ENCODE measurements at regions not wholly inside any gene's neighbourhood (a gene's known extent, or its start where the extent isn't known, plus 50 kb on each side); places are given as distances from the start of the nearest gene placed in this dataset.

GRCh38 chr16:13634253-13634652 is 285.7 kb upstream of the ERCC4 start:
- Histone ChIP-seq H3K4me2 (no peak overlapping the region), H3K4me3 (ENCODE audit: low read depth in 2 of 2, low read length in 1 of 2) (no peak overlapping the region), H3K27me3 (ENCODE audit: insufficient read depth) (no peaks in the 10 kb centered on the region), H3K79me2 (ENCODE audit: insufficient read depth) (no peaks in the 10 kb centered on the region), H3F3A (replicated peaks; ENCODE audit: insufficient read depth) (no peaks in the 10 kb centered on the region), H3K9me3 (no peaks in the 10 kb centered on the region), H2AFZ (ENCODE audit: low read depth) (no peak overlapping the region), H3K9me2 (no peaks in the 10 kb centered on the region), H3K4me1 (ENCODE audit: control insufficient read depth in 1 of 2, insufficient read depth in 2 of 2, low read depth in 1 of 2, low read length in 1 of 2) (no peaks in the 10 kb centered on the region), H4K20me1 (ENCODE audit: insufficient read depth) (no peaks in the 10 kb centered on the region), H3K9ac (no peak overlapping the region), H3K36me3 (replicated peaks in 1 of 2; ENCODE audit: control insufficient read depth in 1 of 2, insufficient read depth in 2 of 2, low read length in 1 of 2) (no peaks in the 10 kb centered on the region), H3K27ac (ENCODE audit: low read depth in 2 of 2, low read length in 1 of 2) (no peak overlapping the region)
- TF ChIP-seq JUND (IDR thresholded peaks at IDR 0.05) (no peak), SIN3A (IDR thresholded peaks at IDR 0.05; ENCODE audit: borderline replicate concordance, low read depth, low read length) (no peak), FOSL2 (IDR thresholded peaks at IDR 0.05; ENCODE audit: borderline replicate concordance, low read depth) (no peak), ZBTB33 (IDR thresholded peaks at IDR 0.05; ENCODE audit: borderline replicate concordance, low read depth) (no peak), CHD2 (IDR thresholded peaks at IDR 0.05; ENCODE audit: low read length, partially characterized antibody) (no peak), YY1 (IDR thresholded peaks at IDR 0.05; ENCODE audit: low read depth) (no peak), RCOR1 (IDR thresholded peaks at IDR 0.05; ENCODE audit: low read length) (no peak), GABPA (IDR thresholded peaks at IDR 0.05; ENCODE audit: low read depth) (no peak), EP300 (IDR thresholded peaks at IDR 0.05; ENCODE audit: borderline replicate concordance in 1 of 2, low read depth in 1 of 2, low read length in 1 of 2) (no peak), FOXJ3 (CRISPR knock-in tag; IDR thresholded peaks at IDR 0.05) (no peak)
- 58% methylated on average over 1 of the region's 1 CpG for WGBS (ENCODE audit: low lambda C conversion rate)
- POLR2A ChIA-PET, result no interaction called here
- CTCF ChIA-PET, result no interaction called here
- no peak for DNase-seq

GRCh38 chr16:13634959-13635358 is 285.0 kb upstream of the ERCC4 start:
- TF ChIP-seq TAF1 (IDR thresholded peaks at IDR 0.05; ENCODE audit: borderline replicate concordance, low read depth, low read length), result no peak
- no peak for TF ChIP-seq FOSL2 (IDR thresholded peaks at IDR 0.05; ENCODE audit: borderline replicate concordance, low read depth)
- no peak for TF ChIP-seq RFX5 (IDR thresholded peaks at IDR 0.05; ENCODE audit: low read length)
- TF ChIP-seq TEAD4 (IDR thresholded peaks at IDR 0.05; ENCODE audit: borderline replicate concordance, insufficient read depth), result no peak
- no peak for TF ChIP-seq MAX (IDR thresholded peaks at IDR 0.05; ENCODE audit: low read depth)
- TF ChIP-seq GABPA (IDR thresholded peaks at IDR 0.05; ENCODE audit: low read depth), result no peak
- no peak for TF ChIP-seq MEF2A (IDR thresholded peaks at IDR 0.05; ENCODE audit: borderline replicate concordance, low read depth)
- TF ChIP-seq GATA2 (CRISPR knock-in tag; IDR thresholded peaks at IDR 0.05), result no peak
- no peak for TF ChIP-seq EZH2phosphoT487 (IDR thresholded peaks at IDR 0.05; ENCODE audit: borderline replicate concordance, low read depth)
- TF ChIP-seq USF1 (IDR thresholded peaks at IDR 0.05; ENCODE audit: borderline replicate concordance, low read depth), result no peak
- H4K20me1 ChIP-seq (ENCODE audit: insufficient read depth), result no peaks in the 10 kb centered on the region
- no peaks in the 10 kb centered on the region for H3K4me1 ChIP-seq (ENCODE audit: control insufficient read depth in 1 of 2, insufficient read depth in 2 of 2, low read depth in 1 of 2, low read length in 1 of 2)
- no peaks in the 10 kb centered on the region for H3K27me3 ChIP-seq (ENCODE audit: insufficient read depth)
- H3K36me3 ChIP-seq (replicated peaks in 1 of 2; ENCODE audit: control insufficient read depth in 1 of 2, insufficient read depth in 2 of 2, low read length in 1 of 2), result no peaks in the 10 kb centered on the region
- whole genome bisulfite sequencing (ENCODE audit: low lambda C conversion rate), result 4% methylated on average over 6 of the region's 6 CpGs
- no peak overlapping the region for H3K9ac ChIP-seq
- no peaks in the 10 kb centered on the region for H3K9me2 ChIP-seq
- no peak overlapping the region for H3K4me2 ChIP-seq
- H3K9me3 ChIP-seq, result no peaks in the 10 kb centered on the region
- H3F3A ChIP-seq (replicated peaks; ENCODE audit: insufficient read depth), result no peaks in the 10 kb centered on the region
- ChIA-PET CTCF (no interaction called here), POLR2A (no interaction called here)
- H3K27ac ChIP-seq (ENCODE audit: low read depth in 2 of 2, low read length in 1 of 2), result no peak overlapping the region
- no peak overlapping the region for H2AFZ ChIP-seq (ENCODE audit: low read depth)
- H3K4me3 ChIP-seq (ENCODE audit: low read depth in 2 of 2, low read length in 1 of 2), result no peak overlapping the region
- no peak for DNase-seq
- H3K79me2 ChIP-seq (ENCODE audit: insufficient read depth), result no peaks in the 10 kb centered on the region

All from SK-N-SH (cell line).